ENCODE measurements at regions not wholly inside any gene's neighbourhood (a gene's known extent, or its start where the extent isn't known, plus 50 kb on each side); places are given as distances from the start of the nearest gene placed in this dataset.
A peak's percentile ranks its signal among the peaks of the same experiment; 100 is the strongest.

DNA sequence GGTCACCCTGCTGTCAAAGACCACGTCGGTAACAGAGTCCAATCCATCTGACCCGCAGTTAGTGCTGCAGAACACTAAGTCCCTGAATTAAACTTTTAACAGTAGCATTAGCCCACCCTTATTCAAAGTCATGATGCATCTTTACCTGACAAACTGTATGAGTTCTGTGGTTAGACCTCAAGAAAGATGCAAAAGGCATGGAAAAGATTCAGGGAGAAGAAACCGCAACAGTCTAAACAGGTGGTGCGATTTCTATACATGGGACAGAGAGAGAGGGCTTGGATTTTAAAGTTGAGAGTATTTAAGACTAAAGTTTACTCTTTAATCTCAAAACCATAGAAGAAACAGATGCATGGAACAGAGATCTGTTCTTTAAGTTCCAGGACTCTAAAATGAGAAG lies 103.3 kb upstream of the NFE2L3 start:
- H3K9me3 Mint-ChIP-seq, result no peaks in the 10 kb centered on the region
- peaks cover 43% of the 10 kb centered on the region for H3K27me3 Mint-ChIP-seq
- POLR2A ChIA-PET, result no interaction called here
- no peaks in the 10 kb centered on the region for H3K4me1 Mint-ChIP-seq
- no peak overlapping the region for H3K27ac Mint-ChIP-seq
- ATAC-seq (ENCODE audit: low read depth) (no peak), DNase-seq (no peak)
- no peaks in the 10 kb centered on the region for H3K36me3 Mint-ChIP-seq
- H3K4me3 Mint-ChIP-seq, result no peak overlapping the region

DNA sequence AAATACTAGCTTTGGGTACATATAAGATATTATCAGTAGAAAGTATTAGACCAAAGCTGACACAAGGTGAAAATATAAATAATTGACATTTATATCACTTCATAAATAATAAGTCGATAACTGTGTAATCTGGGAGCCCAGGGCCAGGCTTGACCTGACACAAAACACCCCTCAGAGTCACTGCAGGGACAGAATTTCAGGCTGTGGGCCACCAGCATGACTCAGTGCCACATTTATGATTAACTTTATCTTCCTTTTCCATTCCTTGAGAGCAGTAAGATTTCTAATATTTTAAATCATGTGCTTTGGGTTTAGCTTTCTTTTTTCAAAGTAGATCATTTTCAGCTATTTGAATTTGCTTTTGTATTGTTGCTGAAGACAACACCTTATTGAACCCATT lies 102.9 kb upstream of the NFE2L3 start:
- Mint-ChIP-seq H3K27ac (no peak overlapping the region), H3K9me3 (peaks cover 2% of the 10 kb centered on the region), H3K36me3 (no peaks in the 10 kb centered on the region), H3K4me1 (no peaks in the 10 kb centered on the region), H3K4me3 (no peak overlapping the region), H3K27me3 (peaks cover 43% of the 10 kb centered on the region)
- ATAC-seq (ENCODE audit: low read depth) (no peak), DNase-seq (no peak)
- POLR2A ChIA-PET, result no interaction called here

DNA sequence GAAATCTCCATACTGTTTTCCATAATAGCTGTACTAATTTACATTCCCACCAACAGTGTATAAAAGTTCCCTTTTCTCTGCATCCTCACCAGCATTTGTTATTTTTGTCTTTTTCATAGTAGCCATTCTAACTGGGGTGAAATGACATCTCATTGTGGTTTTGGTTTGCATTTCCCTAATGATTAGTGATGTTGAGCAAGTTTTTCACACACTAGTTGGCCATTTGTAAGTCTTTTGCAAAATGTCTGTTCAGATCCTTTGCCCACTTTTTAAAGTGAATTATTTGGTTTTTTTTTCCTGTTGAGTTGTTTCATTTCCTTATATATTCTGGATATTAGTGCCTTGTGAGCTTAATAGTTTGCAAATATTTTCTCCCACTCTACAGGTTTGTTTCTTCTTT lies 101.0 kb upstream of the NFE2L3 start:
- Mint-ChIP-seq H3K27ac (no peak overlapping the region), H3K4me1 (no peaks in the 10 kb centered on the region), H3K27me3 (peaks cover 45% of the 10 kb centered on the region), H3K36me3 (no peaks in the 10 kb centered on the region), H3K9me3 (peaks cover 2% of the 10 kb centered on the region), H3K4me3 (no peak overlapping the region)
- DNase-seq (no peak), ATAC-seq (ENCODE audit: low read depth) (no peak)
- POLR2A ChIA-PET, result no interaction called here

DNA sequence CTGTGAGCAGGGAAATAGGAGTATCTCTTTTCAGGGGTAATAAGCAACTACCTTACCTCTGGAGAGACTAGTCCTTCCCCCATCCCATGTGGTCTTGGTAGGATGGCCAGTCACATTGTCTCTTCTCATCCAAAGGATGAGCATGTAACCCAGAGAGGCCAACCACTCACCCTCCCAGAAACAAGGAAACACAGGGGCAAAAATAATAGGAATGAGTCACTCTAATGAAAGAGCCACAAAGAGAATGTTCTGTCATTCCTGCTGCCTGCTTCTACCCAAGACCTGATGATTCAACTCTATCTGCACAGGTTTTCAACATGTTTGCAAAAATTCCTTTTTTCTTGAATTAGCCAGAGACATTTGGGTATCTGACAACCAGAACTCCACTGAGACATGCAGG lies 99.3 kb upstream of the NFE2L3 start:
- Mint-ChIP-seq H3K4me1 (no peaks in the 10 kb centered on the region), H3K36me3 (no peaks in the 10 kb centered on the region), H3K4me3 (no peak overlapping the region), H3K9me3 (peaks cover 2% of the 10 kb centered on the region), H3K27ac (no peak overlapping the region), H3K27me3 (peaks cover 48% of the 10 kb centered on the region)
- ATAC-seq (ENCODE audit: low read depth) (no peak), DNase-seq (no peak)
- POLR2A ChIA-PET, result no interaction called here

DNA sequence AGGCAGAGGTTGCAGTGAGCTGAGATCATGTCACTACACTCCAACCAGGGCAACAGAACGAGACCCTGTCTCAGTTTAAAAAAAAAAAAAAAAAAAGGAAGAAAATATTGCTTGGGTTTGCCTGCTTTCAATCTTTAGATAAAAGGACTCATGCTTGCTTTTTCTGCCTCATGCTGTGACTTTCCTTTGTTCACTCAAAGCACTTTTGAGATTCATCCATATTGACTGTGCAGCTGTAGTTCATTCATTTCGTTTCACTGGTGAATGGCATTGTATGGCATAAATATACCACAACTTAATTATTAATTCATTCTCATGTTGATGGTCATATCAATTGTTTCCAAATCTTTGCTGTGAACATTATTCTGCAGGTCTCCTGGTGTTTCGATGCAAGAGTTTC lies 97.6 kb upstream of the NFE2L3 start:
- Mint-ChIP-seq H3K4me1 (no peaks in the 10 kb centered on the region), H3K9me3 (peaks cover 2% of the 10 kb centered on the region), H3K4me3 (no peak overlapping the region), H3K36me3 (no peaks in the 10 kb centered on the region), H3K27me3 (peaks cover 56% of the 10 kb centered on the region), H3K27ac (no peak overlapping the region)
- DNase-seq, result no peak
- POLR2A ChIA-PET, result no interaction called here
- ATAC-seq (ENCODE audit: low read depth), result no peak

DNA sequence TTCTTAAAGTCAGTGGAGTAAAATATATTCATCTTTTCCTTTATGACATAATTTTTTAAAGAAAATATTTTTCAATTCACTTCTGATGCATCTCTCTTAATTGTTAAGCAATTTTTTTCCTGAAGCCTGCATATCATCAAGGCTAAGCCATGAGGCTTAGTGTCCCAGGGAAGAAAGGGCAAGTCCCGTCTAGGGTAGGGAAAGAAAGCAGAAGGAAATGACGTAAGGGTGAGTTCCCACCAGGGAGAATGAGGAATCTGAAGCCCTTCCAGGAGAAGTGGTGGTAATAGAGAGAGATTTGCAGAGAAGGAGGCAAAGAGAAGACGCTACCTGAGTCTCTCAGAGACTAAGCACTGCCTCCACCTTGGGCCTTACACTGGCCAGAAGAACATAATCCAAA lies 96.8 kb upstream of the NFE2L3 start:
- H3K9me3 Mint-ChIP-seq, result peaks cover 2% of the 10 kb centered on the region
- H3K27ac Mint-ChIP-seq, result no peak overlapping the region
- no peak for ATAC-seq (ENCODE audit: low read depth)
- no peak for DNase-seq
- H3K4me3 Mint-ChIP-seq, result no peak overlapping the region
- H3K4me1 Mint-ChIP-seq, result no peaks in the 10 kb centered on the region
- H3K36me3 Mint-ChIP-seq, result no peaks in the 10 kb centered on the region
- H3K27me3 Mint-ChIP-seq, result peaks cover 49% of the 10 kb centered on the region
- POLR2A ChIA-PET, result no interaction called here

DNA sequence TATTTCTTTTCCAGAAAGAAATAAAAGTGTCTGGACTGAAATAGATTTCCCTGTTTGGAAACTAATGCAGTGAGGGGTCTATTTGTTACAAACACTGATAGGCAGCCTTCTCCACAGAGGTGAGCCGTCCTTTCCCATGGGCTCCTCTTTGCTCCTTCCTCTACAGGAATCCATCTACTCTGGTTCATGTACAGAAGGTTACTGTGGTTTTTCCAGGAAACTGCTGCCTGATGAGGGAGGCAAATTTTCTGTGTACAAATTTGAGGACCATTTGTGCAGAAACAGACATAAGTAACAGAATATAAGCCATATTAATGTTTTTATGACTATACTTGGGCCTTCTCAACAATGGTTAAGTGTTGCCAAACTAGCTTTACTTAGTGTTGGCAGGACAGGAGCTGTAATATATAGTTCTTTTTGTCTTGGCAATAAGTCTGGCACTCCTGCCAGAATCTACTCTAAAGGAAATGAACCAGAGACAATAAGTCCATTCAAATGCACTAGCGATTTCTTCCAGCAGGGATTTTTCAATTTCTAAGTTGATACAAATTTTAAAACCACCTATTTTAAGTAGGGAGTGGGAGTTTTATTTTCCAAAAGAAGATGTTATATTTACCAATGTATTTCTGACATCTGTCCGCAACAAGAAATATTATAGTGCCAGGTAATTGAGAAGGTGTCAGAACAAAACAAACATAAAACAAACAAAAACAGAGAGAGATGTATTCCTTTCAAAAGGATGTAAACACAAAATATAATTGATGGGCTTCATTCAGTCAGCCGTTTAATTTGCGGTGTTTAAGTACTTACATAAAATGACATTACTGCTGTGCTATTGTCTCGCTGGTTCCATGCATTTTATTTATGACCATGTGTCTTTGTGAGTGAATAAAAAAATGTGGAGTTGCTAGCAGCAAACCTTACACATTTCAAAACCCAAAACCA lies 91.0 kb upstream of the NFE2L3 start:
- POLR2A ChIA-PET, result no interaction called here

DNA sequence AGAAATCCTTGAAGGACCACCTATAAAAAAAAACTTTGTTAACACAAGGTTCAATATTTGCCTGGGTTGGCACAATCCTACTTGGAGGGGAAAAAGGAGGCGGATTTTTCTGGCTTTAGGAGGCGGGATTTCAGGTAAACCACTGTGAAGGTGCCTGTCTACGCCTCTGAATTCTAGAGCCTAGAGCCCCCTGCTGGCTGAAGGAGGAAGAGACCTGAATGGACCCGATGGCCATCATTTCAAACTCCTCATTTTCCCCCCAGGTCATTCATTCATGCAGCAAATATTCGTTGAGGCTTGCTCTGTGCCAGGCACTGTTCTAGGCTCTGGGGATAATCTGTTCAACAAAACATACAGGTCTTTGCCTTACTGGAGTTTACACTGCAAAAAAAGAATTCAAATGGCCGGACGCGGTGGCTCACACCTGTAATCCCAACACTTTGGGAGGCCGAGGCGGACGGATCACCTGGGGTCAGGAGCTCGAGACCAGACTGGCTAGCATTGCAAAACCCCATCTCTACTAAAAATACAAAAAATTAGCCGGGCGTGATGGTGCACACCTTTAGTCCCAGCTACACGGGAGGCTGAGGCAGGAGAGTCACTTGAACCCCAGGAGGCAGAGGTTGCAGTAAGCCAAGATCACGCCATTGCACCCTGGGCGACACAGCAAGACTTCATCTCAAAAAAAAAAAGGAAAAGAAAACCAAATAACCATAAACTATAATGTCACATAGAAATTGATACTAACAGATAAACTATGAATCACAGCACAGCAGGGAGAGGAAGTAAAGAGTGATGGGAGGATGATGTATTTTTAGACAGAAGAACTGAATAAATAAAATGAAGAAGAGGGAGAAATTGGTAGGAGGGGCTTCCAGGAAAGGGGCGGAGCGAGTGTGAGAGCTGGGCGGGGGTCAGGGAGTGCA lies 90.1 kb upstream of the NFE2L3 start:
- peaks cover 9% of the 10 kb centered on the region for H3K4me1 Mint-ChIP-seq
- H3K9me3 Mint-ChIP-seq, result no peaks in the 10 kb centered on the region
- H3K4me3 Mint-ChIP-seq, result no peak overlapping the region
- ATAC-seq (ENCODE audit: low read depth) (peak; percentile 77), DNase-seq (peak; percentile 60)
- peaks cover 30% of the 10 kb centered on the region for H3K27me3 Mint-ChIP-seq
- no peaks in the 10 kb centered on the region for H3K36me3 Mint-ChIP-seq
- POLR2A ChIA-PET, result interaction anchor here (0.6 kb wide), 1 partner anchor 169 kb away, joined by 4 read pairs; no protein-coding TSS in a partner anchor
- no peak overlapping the region for H3K27ac Mint-ChIP-seq

More for the DNA sequence above, 91.0 kb upstream of the NFE2L3 start:
- Mint-ChIP-seq H3K27ac (no peak overlapping the region), H3K9me3 (no peaks in the 10 kb centered on the region), H3K36me3 (no peaks in the 10 kb centered on the region), H3K27me3 (peaks cover 29% of the 10 kb centered on the region), H3K4me3 (no peak overlapping the region), H3K4me1 (peaks cover 9% of the 10 kb centered on the region)
- ATAC-seq (ENCODE audit: low read depth), result no peak
- no peak for DNase-seq

DNA sequence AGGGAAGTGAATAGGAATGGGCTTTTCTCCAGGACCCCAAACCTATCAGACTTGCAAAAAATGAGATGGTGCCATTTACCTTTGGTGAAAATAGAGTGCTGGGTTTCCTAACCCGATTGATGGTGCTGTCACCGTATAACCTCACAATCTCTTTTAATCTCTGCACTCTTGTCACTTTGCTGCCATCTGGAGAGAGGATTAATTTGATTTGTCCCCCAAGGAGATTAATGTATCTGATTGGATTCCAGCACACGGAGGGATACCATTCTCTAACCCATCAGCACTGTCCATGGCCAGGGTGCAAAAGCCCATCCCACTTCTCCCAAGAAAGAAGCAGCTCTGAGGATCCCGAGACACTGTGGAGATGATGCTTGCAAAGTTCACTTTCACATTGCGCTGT lies 86.3 kb upstream of the NFE2L3 start:
- H3K4me1 Mint-ChIP-seq, result peaks cover 8% of the 10 kb centered on the region
- ATAC-seq (ENCODE audit: low read depth) (no peak), DNase-seq (no peak)
- no peaks in the 10 kb centered on the region for H3K9me3 Mint-ChIP-seq
- POLR2A ChIA-PET, result no interaction called here
- H3K36me3 Mint-ChIP-seq, result no peaks in the 10 kb centered on the region
- H3K27me3 Mint-ChIP-seq, result peaks cover 16% of the 10 kb centered on the region
- H3K4me3 Mint-ChIP-seq, result no peak overlapping the region
- no peak overlapping the region for H3K27ac Mint-ChIP-seq

DNA sequence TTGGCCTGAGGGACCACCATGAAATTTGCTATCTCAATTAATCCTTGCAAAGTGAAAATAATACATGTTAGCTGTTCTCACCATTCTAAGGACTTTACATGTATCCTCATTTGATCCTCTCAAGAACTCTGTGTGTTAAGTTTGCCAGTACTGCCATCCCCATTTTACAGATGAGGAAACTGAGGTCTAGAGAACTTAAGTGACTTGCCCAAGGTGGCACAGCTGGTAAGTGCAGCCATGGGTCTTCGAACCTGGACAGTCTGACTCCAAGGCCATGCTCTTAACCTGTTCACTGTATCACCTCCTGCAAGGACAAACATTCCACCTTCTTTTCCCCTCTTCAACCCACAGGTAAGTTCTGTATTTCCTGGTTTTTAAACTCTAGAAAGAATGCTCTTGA lies 85.3 kb upstream of the NFE2L3 start:
- H3K27me3 Mint-ChIP-seq, result peaks cover 16% of the 10 kb centered on the region

DNA sequence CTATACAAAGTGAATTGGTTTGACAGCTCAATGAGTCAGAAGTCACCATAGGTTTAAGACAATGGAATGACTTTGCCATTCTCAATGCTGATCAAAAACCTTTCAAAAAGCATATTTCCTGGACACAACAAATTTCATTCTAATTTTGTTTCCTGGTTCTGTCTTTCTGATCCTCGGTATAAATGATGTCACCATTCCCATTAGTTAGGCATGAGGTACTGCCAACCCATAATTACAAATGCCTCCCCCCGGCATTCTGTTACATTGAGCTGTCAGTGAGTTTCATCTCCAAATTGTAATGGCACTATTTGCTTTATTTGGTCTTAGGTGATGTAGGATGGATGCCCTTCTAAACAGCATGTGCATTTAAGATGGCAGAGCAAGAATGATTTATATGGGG lies 81.7 kb upstream of the NFE2L3 start:
- H3K4me1 Mint-ChIP-seq, result peaks cover 3% of the 10 kb centered on the region
- DNase-seq (no peak), ATAC-seq (ENCODE audit: low read depth) (no peak)
- H3K27me3 Mint-ChIP-seq, result peaks cover 25% of the 10 kb centered on the region
- H3K36me3 Mint-ChIP-seq, result peaks cover 3% of the 10 kb centered on the region
- H3K9me3 Mint-ChIP-seq, result no peaks in the 10 kb centered on the region
- POLR2A ChIA-PET, result no interaction called here
- no peak overlapping the region for H3K27ac Mint-ChIP-seq
- no peak overlapping the region for H3K4me3 Mint-ChIP-seq

More for the DNA sequence above, 85.3 kb upstream of the NFE2L3 start:
- Mint-ChIP-seq H3K4me1 (no peaks in the 10 kb centered on the region), H3K9me3 (no peaks in the 10 kb centered on the region), H3K27ac (no peak overlapping the region), H3K4me3 (no peak overlapping the region), H3K36me3 (no peaks in the 10 kb centered on the region)
- DNase-seq (no peak), ATAC-seq (ENCODE audit: low read depth) (no peak)
- POLR2A ChIA-PET, result no interaction called here

DNA sequence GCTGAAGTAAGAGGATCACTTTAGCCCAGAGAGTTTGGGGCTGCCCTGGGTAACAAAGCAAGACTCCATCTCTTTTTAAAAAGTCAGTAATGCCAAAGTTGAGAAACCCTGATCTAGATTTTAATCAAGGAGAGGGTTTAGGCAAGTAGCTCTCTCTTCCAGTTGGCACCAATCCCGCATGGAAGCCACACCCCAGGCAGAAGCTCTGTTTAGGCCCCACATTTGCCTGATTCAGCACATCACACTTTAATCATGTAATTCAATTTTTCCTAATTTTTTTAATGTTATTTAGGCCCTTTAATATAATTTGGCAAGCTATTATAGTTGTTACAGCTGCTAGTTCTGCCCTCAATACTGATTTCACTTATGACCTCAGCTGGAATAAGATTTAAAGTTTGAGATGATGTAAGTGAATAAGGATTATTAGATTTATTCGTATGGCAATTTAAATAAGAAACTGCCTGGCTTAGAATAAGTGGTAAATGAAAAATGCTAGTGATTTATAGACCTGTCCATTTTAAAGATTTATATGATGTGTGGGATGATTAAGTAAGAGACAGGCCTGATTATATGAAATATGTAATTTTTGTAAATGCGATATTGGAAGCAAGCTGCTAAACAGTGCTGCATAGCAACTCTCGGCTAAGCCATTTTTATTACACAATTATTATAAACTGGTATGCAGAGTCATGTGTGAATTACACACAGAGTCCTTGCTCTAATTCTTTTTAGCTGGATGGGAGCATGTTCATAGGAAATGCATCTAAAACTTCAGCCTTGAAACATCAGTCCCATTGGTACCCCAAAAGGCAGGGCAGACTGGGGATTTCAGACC lies 80.2 kb upstream of the NFE2L3 start:
- Mint-ChIP-seq H3K27me3 (peaks cover 32% of the 10 kb centered on the region), H3K4me1 (peaks cover 3% of the 10 kb centered on the region), H3K4me3 (no peak overlapping the region), H3K9me3 (no peaks in the 10 kb centered on the region), H3K36me3 (peaks cover 3% of the 10 kb centered on the region), H3K27ac (no peak overlapping the region)
- DNase-seq (no peak), ATAC-seq (ENCODE audit: low read depth) (no peak)
- POLR2A ChIA-PET, result no interaction called here

DNA sequence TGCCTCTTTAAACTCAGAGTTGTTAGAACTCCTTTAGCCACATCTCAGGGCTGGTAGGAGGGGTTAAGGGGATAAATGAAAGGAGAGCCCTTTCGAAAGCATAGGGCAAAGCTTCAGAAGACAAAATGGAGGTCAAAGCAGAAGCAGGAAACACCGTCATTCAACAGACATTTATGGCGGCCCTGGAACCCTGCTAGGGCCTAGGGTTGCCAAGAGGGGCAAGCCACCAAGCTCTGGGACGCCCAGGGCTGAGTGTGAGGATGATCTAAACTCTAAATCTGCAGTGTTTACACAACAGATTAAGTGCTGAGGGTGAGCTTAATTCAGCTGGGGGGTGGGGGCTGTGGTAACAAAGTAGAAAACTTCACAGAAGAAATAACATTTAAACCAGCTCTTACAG lies 79.0 kb upstream of the NFE2L3 start:
- no peak for ATAC-seq (ENCODE audit: low read depth)
- H3K27me3 Mint-ChIP-seq, result peaks cover 39% of the 10 kb centered on the region
- H3K4me1 Mint-ChIP-seq, result peaks cover 3% of the 10 kb centered on the region
- no peak overlapping the region for H3K4me3 Mint-ChIP-seq
- POLR2A ChIA-PET, result no interaction called here
- no peak overlapping the region for H3K27ac Mint-ChIP-seq
- H3K36me3 Mint-ChIP-seq, result peaks cover 3% of the 10 kb centered on the region
- no peaks in the 10 kb centered on the region for H3K9me3 Mint-ChIP-seq
- no peak for DNase-seq

Data from activated naive CD8-positive, alpha-beta T cell treated with anti-CD3 and anti-CD28 coated beads, Interleukin-2, amount 10 ng/mL, durations not matched to agents 7 days and 5 days (primary cell).